T-helper 2 cell (primary cell): ENCODE measurements at regions not wholly inside any gene's neighbourhood (a gene's known extent, or its start where the extent isn't known, plus 50 kb on each side); places are given as distances from the start of the nearest gene placed in this dataset.
A peak's percentile ranks its signal among the peaks of the same experiment; 100 is the strongest.
"Not testable (repeated sequence)": the region's sequence is repeated elsewhere in the genome, so short reads cannot be mapped to it uniquely, and the experiment has no call there.

Experiments
- DNase-seq, 5 experiments: peaks; one replicate each; pipeline versions ENCODE4 v3.0.0 to v3.0.0-alpha.2; 2012 to 2022

- no peak for DNase-seq
These were observed 772.7 kb downstream of the PRELID2 start for GRCh38 chr5:145062280-145063062.

GRCh38 chr5:145056800-145057199, 778.3 kb downstream of the PRELID2 start:
- DNase-seq = peak in 1 of 5 experiments; percentile 73

GRCh38 chr5:145050181-145050580, 785.0 kb downstream of the PRELID2 start:
- DNase-seq = no peak

- DNase-seq = no peak
These were observed 790.2 kb downstream of the PRELID2 start for GRCh38 chr5:145044970-145045369.

GRCh38 chr5:145028626-145029025, 806.5 kb downstream of the PRELID2 start:
- DNase-seq = no peak

GRCh38 chr5:145027286-145027685, 807.9 kb downstream of the PRELID2 start:
- DNase-seq = no peak

GRCh38 chr5:145025775-145026174, 809.4 kb downstream of the PRELID2 start:
- no peak for DNase-seq

- no peak for DNase-seq
These were observed 820.0 kb downstream of the PRELID2 start for GRCh38 chr5:145015146-145015545.

- no peak for DNase-seq
These were observed 821.0 kb downstream of the PRELID2 start for GRCh38 chr5:145014109-145014508.

- DNase-seq = no peak
These were observed 824.3 kb downstream of the PRELID2 start for GRCh38 chr5:145010834-145011233.

GRCh38 chr5:145008876-145009530, 826.1 kb downstream of the PRELID2 start:
- no peak for DNase-seq

GRCh38 chr5:144994356-144994755, 823.7 kb downstream of the KCTD16 start:
- DNase-seq = not testable (repeated sequence)

- no peak for DNase-seq
These were observed 812.4 kb downstream of the KCTD16 start for GRCh38 chr5:144983101-144983500.

GRCh38 chr5:144979516-144980264, 809.0 kb downstream of the KCTD16 start:
- no peak for DNase-seq

GRCh38 chr5:144972317-144972716, 801.6 kb downstream of the KCTD16 start:
- DNase-seq = no peak

- DNase-seq = no peak
These were observed 800.6 kb downstream of the KCTD16 start for GRCh38 chr5:144971108-144971850.

GRCh38 chr5:144960296-144960695, 789.6 kb downstream of the KCTD16 start:
- DNase-seq = no peak

- DNase-seq = no peak
These were observed 787.3 kb downstream of the KCTD16 start for GRCh38 chr5:144958002-144958401.

GRCh38 chr5:144950996-144951395, 780.3 kb downstream of the KCTD16 start:
- DNase-seq = no peak

- no peak for DNase-seq
These were observed 776.4 kb downstream of the KCTD16 start for GRCh38 chr5:144947023-144947422.

- no peak for DNase-seq
These were observed 774.8 kb downstream of the KCTD16 start for GRCh38 chr5:144945503-144945902.

GRCh38 chr5:144944936-144945335, 774.3 kb downstream of the KCTD16 start:
- DNase-seq = no peak

GRCh38 chr5:144941004-144941403, 770.3 kb downstream of the KCTD16 start:
- DNase-seq = no peak
